Mesenchymal stem cell (in vitro differentiated cells and primary cell): ENCODE measurements at regions not wholly inside any gene's neighbourhood (a gene's known extent, or its start where the extent isn't known, plus 50 kb on each side); places are given as distances from the start of the nearest gene placed in this dataset.

Source experiments
- DNase-seq: peaks from one replicate; pipeline ENCODE4 v3.0.0-alpha.2; 2013
- H2AFZ ChIP-seq: one replicate; pipeline ENCODE4 v1.6.1; 2013; ENCODE audit warnings: low read depth, mild to moderate bottlenecking, control low read depth, inconsistent platforms, low read length, moderate library complexity
- H2AK5ac ChIP-seq: 2 replicates; pipeline ENCODE4 v1.6.1; 2013; ENCODE audit warnings: low read length, moderate library complexity, mild to moderate bottlenecking, inconsistent platforms; ENCODE audit not compliant: severe bottlenecking
- H2BK120ac ChIP-seq: one replicate; pipeline ENCODE4 v1.6.1; 2013; ENCODE audit warnings: low read depth, mild to moderate bottlenecking, inconsistent platforms, low read length, moderate library complexity
- H2BK12ac ChIP-seq, 2 experiments: one replicate each; pipeline ENCODE4 v1.6.1; 2013; ENCODE audit warnings: inconsistent platforms in 2 of 2, low read length in 2 of 2, mild to moderate bottlenecking in 2 of 2, moderate library complexity in 2 of 2, control low read depth in 1 of 2
- H2BK15ac ChIP-seq: one replicate; pipeline ENCODE4 v1.6.1; 2013; ENCODE audit warnings: mild to moderate bottlenecking, low read depth, inconsistent platforms; ENCODE audit not compliant: poor library complexity, severe bottlenecking
- H2BK5ac ChIP-seq: 2 replicates; pipeline ENCODE4 v1.6.1; 2013; ENCODE audit warnings: low read depth, mild to moderate bottlenecking, low read length, control low read depth, inconsistent platforms; ENCODE audit not compliant: poor library complexity, severe bottlenecking
- H3K14ac ChIP-seq, 2 experiments: one replicate each; pipeline ENCODE4 v1.6.1; 2013; ENCODE audit warnings: inconsistent platforms in 2 of 2, low read length in 2 of 2, control low read depth in 1 of 2, mild to moderate bottlenecking in 1 of 2, moderate library complexity in 1 of 2
- H3K18ac ChIP-seq, 2 experiments: one replicate each; pipeline ENCODE4 v1.6.1; 2013; ENCODE audit warnings: inconsistent platforms in 2 of 2, low read length in 2 of 2, control low read depth in 1 of 2, low read depth in 1 of 2, mild to moderate bottlenecking in 1 of 2
- H3K23ac ChIP-seq, 2 experiments: one replicate each; pipeline ENCODE4 v1.6.1; 2013; ENCODE audit warnings: inconsistent platforms in 2 of 2, low read length in 2 of 2, mild to moderate bottlenecking in 2 of 2, moderate library complexity in 2 of 2, control low read depth in 1 of 2
- H3K27ac ChIP-seq: 2 replicates; pipeline ENCODE4 v1.5.1; 2013; ENCODE audit warnings: mild to moderate bottlenecking, moderate library complexity, low read length, control low read depth, inconsistent platforms; ENCODE audit not compliant: poor library complexity, severe bottlenecking
- H3K27me3 ChIP-seq, 2 experiments: 2 replicates each; pipeline versions ENCODE4 v1.6.1 to v1.7.0; 2013; ENCODE audit warnings: low read length in 2 of 2, mild to moderate bottlenecking in 2 of 2, moderate library complexity in 2 of 2, control low read depth in 1 of 2, inconsistent platforms in 1 of 2; ENCODE audit not compliant: control insufficient read depth in 1 of 2, insufficient read depth in 1 of 2
- H3K36me3 ChIP-seq, 2 experiments: 2 replicates each; pipeline versions ENCODE4 v1.6.1 to v1.7.0; 2013; ENCODE audit warnings: low read length in 2 of 2, control low read depth in 1 of 2, inconsistent platforms in 1 of 2, low read depth in 1 of 2, mild to moderate bottlenecking in 1 of 2; ENCODE audit not compliant: insufficient read depth in 2 of 2, control insufficient read depth in 1 of 2
- H3K4ac ChIP-seq, 2 experiments: one replicate each; pipeline ENCODE4 v1.6.1; 2013; ENCODE audit warnings: inconsistent platforms in 2 of 2, low read length in 2 of 2, mild to moderate bottlenecking in 2 of 2, moderate library complexity in 2 of 2, control low read depth in 1 of 2, low read depth in 1 of 2
- H3K4me1 ChIP-seq: 2 replicates; pipeline ENCODE4 v1.6.1; 2013; ENCODE audit warnings: low read depth, low read length, control low read depth; ENCODE audit not compliant: control insufficient read depth, insufficient read depth
- H3K4me2 ChIP-seq: 2 replicates; pipeline ENCODE4 v1.6.1; 2013; ENCODE audit warnings: low read length, mild to moderate bottlenecking, inconsistent platforms; ENCODE audit not compliant: poor library complexity, severe bottlenecking
- H3K4me3 ChIP-seq, 2 experiments: 2 replicates each; pipeline versions ENCODE4 v1.5.1 to v1.7.0; 2013; ENCODE audit warnings: low read length in 2 of 2, mild to moderate bottlenecking in 2 of 2, control low read depth in 1 of 2, low read depth in 1 of 2; ENCODE audit not compliant: insufficient read depth in 1 of 2
- H3K79me1 ChIP-seq: replicated peaks from 2 replicates; pipeline ENCODE4 v1.6.1; 2013; ENCODE audit warnings: mild to moderate bottlenecking, control low read depth, low read length, inconsistent platforms; ENCODE audit not compliant: poor library complexity, severe bottlenecking
- H3K9ac ChIP-seq: 2 replicates; pipeline ENCODE4 v1.7.0; 2013; ENCODE audit warnings: mild to moderate bottlenecking, low read length, moderate library complexity
- H3K9me3 ChIP-seq: 2 replicates; pipeline ENCODE4 v1.7.0; 2013; ENCODE audit warnings: mild to moderate bottlenecking, low read length; ENCODE audit not compliant: control insufficient read depth
- H4K8ac ChIP-seq: one replicate; pipeline ENCODE4 v1.6.1; 2013; ENCODE audit warnings: inconsistent platforms, mild to moderate bottlenecking, low read length, moderate library complexity
- H4K91ac ChIP-seq: one replicate; pipeline ENCODE4 v1.6.1; 2013; ENCODE audit warnings: mild to moderate bottlenecking, low read length, inconsistent platforms
- WGBS: methylation state at CpG from one replicate; pipeline ENCODE4 v1.1.7; 2013; ENCODE audit warnings: mixed read lengths; 5-methylcytosine and 5-hydroxymethylcytosine counted together

DNA sequence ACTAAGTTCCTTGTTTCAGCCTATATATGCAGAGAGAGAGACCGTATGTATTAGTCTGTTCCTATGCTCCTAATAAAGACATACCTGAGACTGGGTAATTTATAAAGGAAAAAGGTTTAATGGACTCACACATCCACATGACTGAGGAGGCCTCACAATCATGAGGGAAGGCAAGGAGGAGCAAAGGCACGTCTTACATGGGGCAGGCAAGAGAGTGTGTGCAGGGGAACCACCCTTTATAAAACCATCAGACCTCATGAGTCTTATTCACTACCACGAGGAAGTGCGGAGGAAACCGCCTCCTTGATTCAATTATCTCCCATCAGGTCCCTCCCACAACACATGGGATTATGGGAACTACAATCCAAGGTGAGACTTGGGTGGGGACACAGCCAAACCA is 73.8 kb downstream of the TMEM18 start:
- Histone ChIP-seq H3K79me1 (no peaks in the 10 kb centered on the region), H3K4me3 (no peak overlapping the region), H3K9me3 (peaks cover 6% of the 10 kb centered on the region), H3K9ac (no peak overlapping the region), H3K4me2 (no peak overlapping the region), H2BK12ac (no peak overlapping the region), H4K91ac (no peak overlapping the region), H4K8ac (no peak overlapping the region), H2AK5ac (no peak overlapping the region), H2BK5ac (no peak overlapping the region), H3K23ac (no peak overlapping the region), H3K18ac (no peak overlapping the region), H3K27ac (no peak overlapping the region), H3K36me3 (no peaks in the 10 kb centered on the region), H2BK120ac (no peak overlapping the region), H3K4ac (no peak overlapping the region), H2BK15ac (no peak overlapping the region), H3K14ac (no peak overlapping the region), H2AFZ (no peak overlapping the region), H3K27me3 (no peaks in the 10 kb centered on the region), H3K4me1 (no peaks in the 10 kb centered on the region)
- WGBS, result 79% methylated on average over 4 of the region's 5 CpGs
- DNase-seq, result no peak

DNA sequence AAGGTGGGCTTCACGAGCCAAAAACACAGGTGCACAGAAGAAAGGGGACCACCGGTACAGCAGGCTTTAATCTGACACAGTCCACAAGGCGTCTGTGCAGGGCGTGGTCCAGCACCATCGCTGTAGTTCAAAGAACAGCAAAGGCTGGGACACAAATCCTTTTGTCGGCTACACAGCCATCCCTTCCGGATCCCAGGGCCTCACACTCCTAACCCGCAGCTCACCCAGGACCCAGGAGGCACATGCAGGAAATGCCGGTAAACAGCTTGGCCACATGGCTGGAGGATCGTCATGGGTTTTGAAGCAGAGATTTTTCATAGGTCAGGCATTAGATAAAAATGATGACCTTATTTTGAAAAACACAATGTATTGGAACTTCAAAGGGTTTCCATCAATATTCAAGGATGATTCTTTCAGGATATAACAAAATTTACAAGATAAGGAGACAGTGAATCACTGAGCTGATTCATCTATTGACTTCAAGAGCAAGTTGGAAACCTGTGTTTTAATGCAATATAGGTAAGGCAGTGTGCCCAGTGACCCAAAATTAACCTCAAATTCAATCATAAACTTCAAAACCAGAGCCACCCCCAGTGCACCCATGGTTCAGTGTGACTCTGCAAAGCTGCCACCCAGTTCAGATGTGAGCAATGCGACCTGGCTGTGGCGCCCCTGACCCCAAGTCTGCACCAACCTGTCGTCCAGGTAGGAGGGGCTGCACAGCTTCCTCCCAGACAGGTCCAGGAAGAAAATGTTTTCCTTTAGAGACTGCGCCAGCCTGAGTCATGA is 74.4 kb downstream of the TMEM18 start:
- no peak overlapping the region for H4K8ac ChIP-seq
- H3K4ac ChIP-seq, result no peak overlapping the region
- no peaks in the 10 kb centered on the region for H3K79me1 ChIP-seq
- H3K18ac ChIP-seq, result no peak overlapping the region
- H3K36me3 ChIP-seq, result no peaks in the 10 kb centered on the region
- no peak overlapping the region for H4K91ac ChIP-seq
- H2BK5ac ChIP-seq, result no peak overlapping the region
- H3K4me1 ChIP-seq, result no peaks in the 10 kb centered on the region
- no peak overlapping the region for H2BK120ac ChIP-seq
- H3K9me3 ChIP-seq, result peaks cover 6% of the 10 kb centered on the region
- H3K4me2 ChIP-seq, result no peak overlapping the region
- H3K27ac ChIP-seq, result no peak overlapping the region
- H3K9ac ChIP-seq, result no peak overlapping the region
- H2AFZ ChIP-seq, result no peak overlapping the region
- H2AK5ac ChIP-seq, result no peak overlapping the region
- no peak overlapping the region for H2BK15ac ChIP-seq
- H3K14ac ChIP-seq, result no peak overlapping the region
- no peaks in the 10 kb centered on the region for H3K27me3 ChIP-seq
- no peak overlapping the region for H2BK12ac ChIP-seq
- no peak overlapping the region for H3K4me3 ChIP-seq
- no peak for DNase-seq
- WGBS, result 89% methylated on average over 13 of the region's 14 CpGs
- H3K23ac ChIP-seq, result no peak overlapping the region

DNA sequence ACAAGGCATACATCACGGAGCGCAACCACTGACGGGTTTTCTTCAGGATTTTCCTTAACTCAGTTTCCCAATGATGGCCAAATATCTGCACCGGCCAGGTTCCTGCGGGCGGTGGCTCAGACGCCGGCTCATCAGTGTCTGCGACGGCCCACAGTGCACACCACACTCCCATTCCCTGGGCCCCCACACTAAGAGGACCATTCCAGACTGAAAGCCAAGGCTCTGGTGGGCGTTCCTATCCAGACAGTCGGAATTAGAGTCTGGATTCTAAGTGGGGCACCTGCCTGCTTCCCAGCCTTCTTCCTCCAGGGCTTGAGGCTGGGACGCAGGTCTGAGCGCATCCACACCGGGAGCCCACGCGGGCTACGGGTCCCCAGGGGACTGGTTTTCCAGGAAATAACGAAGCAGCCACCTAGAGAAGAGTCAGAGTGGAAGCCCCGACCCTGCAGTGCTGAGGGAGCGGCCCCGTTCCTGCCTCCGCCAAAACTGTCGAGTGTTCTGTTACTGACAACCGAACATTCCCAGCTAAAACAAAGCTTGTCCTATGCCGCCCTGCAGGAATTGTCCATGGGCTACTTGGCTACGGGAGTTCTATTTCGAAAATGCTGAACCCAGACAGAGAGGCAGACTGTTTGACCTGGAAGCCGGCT is 75.3 kb downstream of the TMEM18 start:
- no peak overlapping the region for H2BK5ac ChIP-seq
- H3K4me3 ChIP-seq, result no peak overlapping the region
- H3K14ac ChIP-seq, result no peak overlapping the region
- H3K4me1 ChIP-seq, result no peaks in the 10 kb centered on the region
- no peak overlapping the region for H2AK5ac ChIP-seq
- H2BK12ac ChIP-seq, result no peak overlapping the region
- 85% methylated on average over 29 of the region's 29 CpGs for WGBS
- no peak overlapping the region for H3K23ac ChIP-seq
- no peak overlapping the region for H2AFZ ChIP-seq
- no peak overlapping the region for H3K18ac ChIP-seq
- H3K79me1 ChIP-seq, result no peaks in the 10 kb centered on the region
- no peak overlapping the region for H4K91ac ChIP-seq
- H2BK15ac ChIP-seq, result no peak overlapping the region
- no peak overlapping the region for H4K8ac ChIP-seq
- DNase-seq, result no peak
- no peak overlapping the region for H3K4me2 ChIP-seq
- H3K9me3 ChIP-seq, result peaks cover 3% of the 10 kb centered on the region
- H3K27me3 ChIP-seq, result no peaks in the 10 kb centered on the region
- H3K9ac ChIP-seq, result no peak overlapping the region
- H3K36me3 ChIP-seq, result no peaks in the 10 kb centered on the region
- no peak overlapping the region for H3K4ac ChIP-seq
- no peak overlapping the region for H3K27ac ChIP-seq
- no peak overlapping the region for H2BK120ac ChIP-seq

DNA sequence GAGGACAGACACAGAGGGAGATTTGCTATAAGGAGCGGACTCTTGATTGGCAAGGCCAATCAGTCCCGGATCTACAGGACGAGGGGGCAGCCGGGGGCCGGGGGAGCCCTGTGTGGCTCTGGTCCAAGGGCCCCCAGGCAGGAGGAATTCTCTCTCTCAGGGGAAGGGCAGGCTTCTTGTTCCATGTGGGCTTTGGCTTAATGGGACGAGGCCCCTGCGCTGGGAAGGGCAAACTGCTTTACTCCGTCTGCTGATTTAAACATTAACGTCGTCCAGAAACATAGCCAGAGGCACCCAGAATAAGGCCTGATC is 75.9 kb downstream of the TMEM18 start:
- Histone ChIP-seq H3K27me3 (no peaks in the 10 kb centered on the region), H2AK5ac (no peak overlapping the region), H2BK12ac (no peak overlapping the region), H3K79me1 (no peaks in the 10 kb centered on the region), H2BK5ac (no peak overlapping the region), H3K9me3 (no peaks in the 10 kb centered on the region), H4K91ac (no peak overlapping the region), H3K4me1 (no peaks in the 10 kb centered on the region), H2BK120ac (no peak overlapping the region), H3K23ac (no peak overlapping the region), H3K27ac (no peak overlapping the region), H3K18ac (no peak overlapping the region), H2BK15ac (no peak overlapping the region), H3K14ac (no peak overlapping the region), H3K9ac (no peak overlapping the region), H3K4me3 (no peak overlapping the region), H3K4me2 (no peak overlapping the region), H3K36me3 (no peaks in the 10 kb centered on the region), H3K4ac (no peak overlapping the region), H2AFZ (no peak overlapping the region), H4K8ac (no peak overlapping the region)
- no peak for DNase-seq
- WGBS, result 91% methylated on average over 10 of the region's 10 CpGs
